Pons (tissue), 1 donor: ENCODE measurements at regions not wholly inside any gene's neighbourhood (a gene's known extent, or its start where the extent isn't known, plus 50 kb on each side); places are given as distances from the start of the nearest gene placed in this dataset.

Experiments
- DNase-seq: peaks from one replicate; pipeline ENCODE4 v3.0.0-alpha.2; 2016; ENCODE audit warnings: low spot score

DNA sequence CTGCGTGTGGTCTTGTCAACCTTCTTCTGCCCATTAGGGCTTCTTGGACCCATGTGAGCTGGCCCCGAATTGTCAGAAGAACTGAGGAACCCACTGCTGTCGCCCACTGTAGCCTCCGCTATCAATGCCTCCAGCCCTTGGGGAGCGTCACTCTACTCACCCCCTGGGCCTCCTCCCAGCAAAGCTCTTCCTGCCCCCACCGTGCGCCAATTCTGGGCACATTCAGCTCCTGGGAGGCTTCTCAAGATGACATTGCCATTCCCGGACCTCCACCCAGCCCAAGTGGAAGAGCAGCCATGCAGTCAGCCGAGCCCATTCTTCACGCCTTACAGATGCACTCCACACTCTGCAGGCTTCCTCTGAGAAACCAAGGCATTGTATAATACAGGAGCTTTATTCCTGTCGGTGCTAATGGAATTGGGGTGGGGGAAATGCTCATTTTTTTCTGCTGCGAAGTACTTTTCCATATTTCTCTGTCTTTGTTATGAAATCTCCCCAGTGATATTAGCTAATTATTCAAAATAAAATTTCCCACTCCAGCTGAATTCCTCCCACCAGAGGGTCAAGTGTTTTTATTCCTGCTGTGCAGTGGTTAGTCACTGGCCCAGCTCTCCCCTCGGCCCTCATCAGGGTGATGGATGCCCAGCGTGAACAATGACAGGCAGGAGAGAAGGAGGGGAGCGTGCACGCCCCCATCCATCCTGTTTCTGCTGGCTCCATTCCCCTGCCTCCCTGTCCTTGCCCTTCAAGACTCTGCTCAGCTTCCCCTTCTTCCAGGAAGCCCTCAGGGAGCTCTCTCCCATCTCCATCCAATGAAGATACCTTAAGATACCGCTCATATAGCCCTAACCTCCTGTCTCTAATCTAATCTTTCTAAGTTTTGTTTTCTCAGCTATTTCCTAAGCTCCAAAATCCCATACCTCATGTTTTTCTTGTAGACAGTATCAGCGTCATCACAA is 87.7 kb downstream of the C16orf95 start:
- no peak for DNase-seq

DNA sequence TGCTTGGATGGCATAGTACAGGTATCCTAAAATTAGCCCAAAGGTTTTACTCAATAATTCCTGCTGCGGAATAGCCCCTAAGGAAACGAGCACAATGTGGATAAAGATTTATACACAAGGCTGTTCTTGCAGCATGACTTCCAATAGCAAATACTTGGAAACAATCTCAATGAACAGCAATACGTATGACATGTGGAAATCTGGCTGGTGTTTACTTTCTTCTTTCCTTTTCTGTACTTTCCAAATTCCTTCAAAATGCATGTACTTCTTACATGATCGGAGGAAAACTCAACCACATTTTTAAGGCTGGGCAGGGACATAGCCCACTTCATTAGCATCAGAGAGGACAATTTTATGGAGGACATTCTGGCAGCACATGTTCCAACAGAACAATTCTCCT is 86.6 kb downstream of the C16orf95 start:
- no peak for DNase-seq

DNA sequence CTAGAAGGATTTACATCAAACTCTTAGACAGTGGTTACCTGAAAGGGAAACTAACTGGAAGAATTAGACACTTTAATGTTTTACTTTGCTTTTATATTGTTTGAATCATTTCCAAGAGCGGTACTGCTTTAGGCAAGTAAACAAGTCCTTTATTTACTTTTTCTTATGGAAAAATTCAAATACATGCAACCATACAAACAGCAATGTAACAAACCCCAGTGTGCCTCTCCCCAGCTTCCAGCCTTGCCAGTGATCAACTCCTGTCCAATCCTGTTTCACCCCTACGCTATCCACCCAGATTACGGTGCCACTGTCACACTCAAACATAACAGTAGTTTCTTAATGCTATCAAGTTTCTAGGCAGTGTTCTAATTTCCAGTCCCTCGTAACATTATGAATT is 85.9 kb downstream of the C16orf95 start:
- DNase-seq, result no peak

DNA sequence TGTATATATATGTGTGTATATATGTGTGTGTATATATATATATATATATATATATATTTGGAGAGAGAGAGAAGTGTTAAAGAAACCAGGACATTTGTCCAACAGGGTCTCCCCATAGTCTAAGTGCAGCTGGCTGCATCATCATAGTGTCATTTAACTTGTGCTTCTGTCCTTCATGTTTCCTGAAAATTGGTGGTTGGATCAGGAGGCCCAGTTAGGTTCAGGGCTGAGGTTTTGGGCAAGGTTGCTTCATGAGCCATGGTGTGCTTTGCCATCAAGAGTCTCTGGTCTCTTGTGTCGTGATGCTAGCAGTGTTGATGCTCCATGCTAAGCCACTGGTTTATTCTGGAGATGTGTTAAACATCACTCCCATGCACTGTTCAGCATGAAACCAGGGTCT is 85.3 kb downstream of the C16orf95 start:
- no peak for DNase-seq

DNA sequence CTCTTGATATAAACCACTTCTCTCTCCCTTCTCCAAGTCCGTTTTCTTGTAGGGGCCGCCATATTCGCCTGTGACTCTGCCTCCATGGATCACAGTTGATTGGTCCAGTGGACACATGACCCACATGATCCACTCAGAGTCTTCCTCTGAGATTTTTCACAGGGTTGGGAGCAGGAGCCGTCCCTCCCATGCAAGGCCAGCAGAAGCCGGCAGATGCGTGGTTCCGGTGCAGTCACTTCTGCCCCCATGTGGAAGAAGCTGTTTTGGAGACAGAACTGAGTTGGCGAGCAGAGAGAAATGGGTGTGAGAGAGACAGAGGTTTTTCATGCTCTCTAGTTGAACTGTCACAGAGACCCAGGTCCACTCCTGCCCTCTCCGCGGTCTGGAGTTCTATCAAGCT is 83.3 kb downstream of the C16orf95 start:
- no peak for DNase-seq

DNA sequence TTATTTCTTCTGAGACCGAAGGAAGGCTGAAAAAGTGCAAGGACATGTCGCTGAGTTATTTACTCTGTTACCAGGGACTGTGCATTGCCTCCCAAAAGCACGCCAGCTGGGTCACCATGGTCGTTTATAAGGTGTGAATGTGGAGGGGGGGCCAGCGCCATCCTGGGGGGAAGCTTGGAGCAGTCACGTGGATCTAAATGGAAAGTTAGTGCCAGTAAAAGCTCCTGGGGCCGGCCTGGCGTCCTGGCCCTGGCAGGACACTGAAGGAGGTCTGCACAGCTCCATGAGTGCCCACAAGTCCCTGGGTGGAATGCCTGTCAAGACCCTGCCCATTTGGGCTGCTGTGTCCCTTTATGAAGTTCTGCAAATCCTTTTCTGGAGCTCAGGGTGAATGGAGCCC is 82.6 kb downstream of the C16orf95 start:
- no peak for DNase-seq

DNA sequence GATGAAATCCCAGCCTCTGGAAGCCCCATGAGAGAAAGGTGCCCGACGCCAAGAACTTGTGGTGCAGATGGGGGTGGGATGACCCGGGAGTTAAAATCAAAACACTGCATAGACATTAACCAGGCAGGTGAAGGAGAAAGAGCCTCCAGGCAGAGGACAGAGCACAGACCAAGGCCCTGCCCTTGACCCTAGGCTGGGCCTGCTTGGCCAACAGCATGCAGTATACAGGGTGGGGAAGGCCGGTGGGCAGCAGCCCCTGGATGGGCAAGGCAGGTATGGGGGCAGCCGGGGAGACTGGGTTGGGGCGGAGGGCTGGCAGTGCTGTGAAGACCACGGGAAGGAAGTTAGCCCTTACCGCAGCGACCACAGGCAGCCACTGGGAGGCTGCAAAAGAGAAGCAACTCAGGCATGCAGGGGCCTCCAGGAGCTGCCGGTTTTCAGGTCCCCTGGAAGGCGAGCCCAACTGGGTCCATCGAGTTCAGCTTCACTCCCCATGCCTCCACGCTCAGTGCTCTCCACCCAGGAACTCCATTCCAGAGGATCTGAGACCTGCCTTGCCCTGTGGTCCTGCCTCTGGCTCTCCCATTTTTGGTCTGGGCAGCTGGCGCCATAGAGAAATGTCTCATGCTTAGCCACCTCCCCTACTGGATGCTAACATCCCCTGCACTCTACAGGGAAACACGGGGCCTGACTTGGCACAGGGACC is 81.2 kb downstream of the C16orf95 start:
- DNase-seq, result no peak

DNA sequence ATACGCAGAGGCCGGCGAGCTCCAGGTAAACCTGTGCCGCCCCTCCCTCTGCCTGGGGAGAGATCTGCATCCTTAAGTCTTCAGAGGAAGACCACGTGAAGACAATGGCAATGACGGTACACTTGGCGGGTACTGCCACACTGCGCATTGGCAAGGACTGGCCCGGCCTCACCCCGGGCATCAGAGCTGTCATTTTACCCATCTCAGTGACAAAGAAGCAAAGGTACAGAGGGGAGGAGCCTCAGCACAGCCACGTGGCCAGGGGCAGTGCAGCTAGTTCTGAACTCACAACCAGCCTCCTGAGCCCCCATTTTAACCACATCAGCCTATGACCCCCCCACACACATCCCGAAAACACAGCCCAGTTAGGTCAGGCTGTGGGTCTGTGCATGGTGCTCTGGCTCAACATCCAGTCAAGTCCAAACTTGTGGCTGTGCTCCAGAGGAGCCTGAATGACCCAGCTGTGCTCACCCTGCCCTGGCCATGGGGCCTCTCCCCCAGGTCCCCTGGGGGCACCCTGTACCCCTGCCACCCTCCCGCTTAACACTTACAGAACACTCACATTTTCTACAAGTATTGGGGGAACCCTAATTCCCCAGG is 80.6 kb downstream of the C16orf95 start:
- DNase-seq, result no peak

DNA sequence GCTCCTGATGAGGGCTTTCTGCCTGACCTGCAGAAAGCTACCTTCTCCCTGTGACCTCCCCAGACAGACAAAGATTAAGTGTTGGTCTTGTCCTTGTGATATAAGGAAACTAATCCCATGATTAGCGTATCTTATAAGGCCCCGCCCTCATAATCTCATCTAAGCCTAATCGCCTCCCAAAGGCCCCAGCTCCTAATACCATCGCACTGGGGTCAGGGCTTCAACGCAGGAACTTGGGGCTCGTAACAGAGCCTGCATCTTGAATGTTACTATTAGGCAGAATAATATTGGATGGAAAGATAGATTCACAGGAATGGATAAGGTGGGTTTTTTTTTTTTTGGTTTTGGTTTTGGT is 78.9 kb downstream of the C16orf95 start:
- DNase-seq, result no peak

DNA sequence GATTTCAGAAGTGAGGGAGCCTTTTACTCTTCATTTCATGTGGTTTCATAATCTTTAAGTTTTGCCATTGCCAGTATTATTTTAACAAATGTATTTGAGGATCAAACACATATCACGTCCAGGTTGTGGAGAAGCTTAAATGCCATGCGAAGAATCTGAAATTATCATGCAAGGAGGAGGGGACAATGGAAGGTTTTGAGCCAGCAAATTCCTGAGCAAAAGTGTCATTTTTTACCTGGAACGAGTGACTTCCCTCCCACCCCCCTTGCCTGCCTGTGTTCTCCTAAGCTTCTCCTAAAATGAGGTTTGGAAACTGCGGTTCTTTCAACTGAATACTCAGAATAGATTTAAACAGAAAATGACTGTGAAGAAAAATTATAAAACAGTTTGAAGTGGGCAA is 77.6 kb downstream of the C16orf95 start:
- DNase-seq, result no peak

DNA sequence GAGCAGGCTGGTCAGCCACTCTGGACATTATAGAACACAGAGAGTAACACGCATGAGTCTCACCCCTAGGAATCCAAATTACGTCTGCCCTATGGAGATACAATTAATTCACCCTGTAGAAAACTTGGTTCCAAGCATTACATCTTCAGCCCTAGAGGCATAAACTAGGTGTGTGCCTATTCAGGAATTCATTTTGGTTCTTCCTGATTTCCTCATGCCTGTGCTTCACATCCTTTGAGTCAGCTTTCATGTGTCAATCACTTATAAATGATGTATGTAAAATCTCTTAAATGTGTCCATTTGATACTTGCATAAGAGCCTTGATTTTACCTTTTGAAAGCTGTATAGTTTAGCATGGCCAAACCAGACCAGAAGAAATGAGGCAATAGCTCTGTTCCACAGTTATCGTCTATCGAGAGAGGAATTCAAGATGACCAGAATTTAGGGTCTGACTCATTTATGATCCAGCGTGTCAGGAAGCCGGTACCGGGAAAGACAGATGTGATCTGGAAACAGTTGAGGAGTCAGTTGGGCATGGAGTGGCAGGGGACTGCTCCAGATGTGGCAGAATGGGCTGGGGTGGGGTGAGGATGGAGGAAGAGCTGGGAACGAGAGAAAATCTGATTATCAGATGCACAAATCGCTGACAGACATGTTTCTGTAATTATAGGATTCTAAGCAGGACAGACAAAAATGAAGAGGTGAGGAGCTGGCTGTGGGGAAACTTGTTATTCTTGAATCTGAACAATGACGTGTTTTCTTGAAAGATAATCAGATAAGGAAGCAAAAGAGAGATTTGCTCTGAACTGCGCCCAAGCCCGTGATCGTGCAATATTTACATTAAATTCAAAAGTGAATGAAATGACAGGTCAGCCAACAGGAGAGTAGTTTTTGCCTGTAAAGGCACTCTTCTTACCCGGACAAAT is 76.7 kb downstream of the C16orf95 start:
- no peak for DNase-seq

DNA sequence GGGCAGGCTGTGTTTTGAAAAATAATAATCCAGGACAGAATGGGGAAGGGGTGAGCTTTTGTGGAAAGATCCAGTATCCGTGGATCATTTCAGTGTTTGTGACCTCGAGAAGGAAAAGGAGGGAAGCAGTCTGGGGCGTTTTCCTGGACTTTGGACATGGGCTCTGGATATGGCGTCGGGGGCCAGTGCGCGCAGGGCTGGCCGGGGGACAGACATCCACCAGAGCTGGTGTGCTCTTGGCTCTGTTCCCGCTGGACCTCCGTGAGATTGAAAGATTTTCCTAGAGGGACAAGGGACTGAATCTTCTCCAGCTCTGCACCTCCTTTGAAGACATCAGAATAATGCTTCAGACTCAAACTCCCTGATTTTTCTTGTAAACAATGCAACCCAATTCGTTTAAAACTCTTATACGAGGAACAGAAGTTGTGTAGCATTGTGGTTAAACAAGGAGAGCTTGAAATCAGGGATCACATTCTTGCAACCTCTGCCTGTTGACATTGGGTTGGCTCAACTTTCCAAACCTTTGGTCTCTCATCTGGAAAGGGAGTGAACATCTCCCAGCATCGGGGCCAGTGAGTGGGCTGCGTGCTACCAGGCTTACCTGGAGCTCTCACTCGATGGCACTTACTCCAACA is 75.9 kb downstream of the C16orf95 start:
- DNase-seq, result no peak

DNA sequence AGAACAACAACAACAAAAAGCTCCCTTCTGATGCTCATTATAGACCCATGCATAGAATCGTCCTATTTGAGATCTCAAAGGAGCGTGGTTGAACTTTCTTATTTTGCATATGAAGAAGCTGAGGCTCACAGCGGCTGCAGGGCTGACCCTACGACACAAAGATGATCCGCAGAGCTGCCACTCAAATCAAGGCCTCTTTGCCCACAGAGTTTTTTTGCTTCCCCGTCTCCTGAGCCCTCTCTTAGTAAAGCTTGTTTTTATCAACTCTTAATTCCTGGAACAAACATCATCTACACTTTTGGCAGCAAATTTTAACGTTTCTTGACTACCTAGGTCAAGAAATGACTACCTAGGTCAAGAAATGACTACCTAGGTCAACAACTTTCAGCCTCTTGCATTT is 73.7 kb downstream of the C16orf95 start:
- DNase-seq, result no peak

DNA sequence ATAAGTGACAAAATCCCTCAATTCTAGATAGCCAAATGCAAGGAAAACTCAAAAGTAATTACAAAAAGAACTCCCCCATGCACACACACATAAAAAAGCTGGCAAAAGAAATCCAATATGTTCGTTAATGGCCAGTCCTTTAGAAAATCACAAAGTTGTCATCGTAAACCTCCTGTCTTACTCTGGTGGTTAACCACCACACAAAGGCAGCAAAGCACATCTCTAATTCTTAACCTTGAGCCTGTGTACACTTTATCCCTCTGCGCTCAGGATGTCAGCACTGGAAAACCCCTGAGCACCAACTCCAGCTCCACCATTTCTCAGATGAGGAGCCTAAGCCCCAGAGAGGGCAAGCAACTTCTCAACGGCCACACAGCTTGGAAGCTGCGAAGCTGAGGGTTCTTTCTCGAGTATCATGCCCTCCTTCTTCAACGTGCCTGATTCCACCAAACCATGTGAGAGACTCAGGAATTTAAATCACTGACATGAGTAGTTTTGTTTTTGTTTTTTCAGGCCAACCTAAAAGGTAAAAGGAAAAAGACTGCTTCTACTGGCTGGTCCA is 72.5 kb downstream of the C16orf95 start:
- DNase-seq, result no peak

DNA sequence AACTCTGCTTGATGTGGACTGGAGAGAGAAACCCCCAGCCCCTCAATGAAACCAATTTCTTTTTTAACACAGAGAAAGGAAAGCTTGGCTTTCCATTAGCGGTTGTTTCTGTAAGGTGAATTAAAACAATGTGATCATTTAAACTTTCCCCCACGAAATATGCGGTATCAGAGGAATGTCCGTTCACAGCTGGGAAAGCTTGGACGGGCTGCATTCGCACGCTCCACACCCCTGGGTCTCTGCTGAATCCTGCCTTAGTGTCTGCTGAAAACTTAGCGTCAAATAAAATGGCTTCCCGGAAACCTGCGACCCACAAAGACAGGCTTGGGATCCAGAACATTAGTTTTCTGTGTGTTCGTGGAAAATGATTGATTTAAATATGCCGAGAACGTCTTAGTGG is 71.7 kb downstream of the C16orf95 start:
- no peak for DNase-seq

DNA sequence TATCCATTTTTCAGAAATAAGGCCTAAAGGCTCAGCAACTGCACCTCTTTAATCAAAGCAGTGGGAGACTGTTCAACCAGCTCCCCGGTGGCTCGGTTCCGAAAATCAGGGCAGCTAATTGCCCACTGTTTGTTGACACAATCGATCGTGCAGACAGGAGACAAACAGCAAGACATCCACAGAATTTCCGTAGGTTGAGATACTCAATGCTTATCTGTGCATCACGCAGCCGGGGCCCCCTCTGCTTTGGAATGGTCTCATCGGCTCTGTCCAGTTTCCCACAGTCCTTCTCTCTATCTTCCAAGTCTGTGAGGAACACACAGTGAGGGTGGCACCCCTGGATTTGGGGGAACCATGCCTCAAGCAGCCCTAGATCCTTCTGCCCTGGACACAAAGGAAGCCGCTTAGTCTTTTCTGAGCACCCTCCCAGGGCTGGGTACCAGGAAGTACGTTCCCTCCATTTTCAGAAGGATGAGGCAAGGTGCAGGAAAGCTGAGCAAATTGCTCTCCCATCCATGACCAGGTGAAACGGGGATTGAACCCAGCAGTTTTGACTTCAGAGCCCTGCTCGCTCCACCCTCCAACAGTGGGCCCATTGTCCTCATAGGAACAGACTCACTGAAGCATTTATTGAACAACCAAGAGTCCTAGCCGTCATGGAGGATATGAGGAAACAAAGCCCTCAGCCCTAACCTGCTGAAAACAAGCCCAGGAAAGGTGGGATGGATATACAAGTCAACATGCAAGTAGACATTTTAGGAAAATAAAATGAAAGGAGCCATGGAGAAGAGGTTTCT is 70.7 kb downstream of the C16orf95 start:
- no peak for DNase-seq

DNA sequence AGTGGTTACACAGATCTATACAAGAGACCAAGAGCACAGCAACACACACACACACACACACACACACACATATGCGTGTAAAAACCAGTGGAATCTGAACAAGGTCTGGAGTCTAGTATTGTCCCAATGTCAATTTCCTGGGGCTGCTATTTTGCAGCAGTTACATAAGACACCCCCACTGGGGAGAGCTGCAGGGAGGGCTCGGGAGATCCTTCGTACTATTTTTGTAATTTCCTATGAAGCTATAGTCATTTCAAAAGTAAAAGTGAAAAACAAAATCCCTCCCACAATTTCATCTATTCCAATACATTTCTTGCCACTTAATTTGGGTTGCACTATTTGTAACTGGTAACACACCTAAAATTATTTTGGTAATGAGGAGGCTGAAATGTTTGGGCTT is 68.5 kb downstream of the C16orf95 start:
- no peak for DNase-seq

DNA sequence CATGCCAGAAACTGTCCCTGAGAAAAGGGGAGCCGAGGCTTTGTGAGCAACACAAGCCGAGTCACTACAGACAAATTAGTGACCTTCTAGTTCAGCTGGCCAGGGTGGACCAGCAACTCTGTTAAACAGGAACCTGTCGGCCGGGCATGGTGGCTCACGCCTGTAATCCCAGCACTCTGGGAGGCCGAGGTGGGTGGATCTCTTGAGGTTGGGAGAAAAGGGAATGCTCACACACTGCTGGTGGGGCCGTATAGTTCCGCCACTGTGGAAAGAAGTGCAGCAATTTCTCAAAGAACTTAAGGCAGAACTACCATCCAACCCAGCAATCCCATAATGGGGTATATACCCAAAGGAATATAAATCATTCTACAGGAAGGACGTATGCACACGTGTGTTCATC is 67.8 kb downstream of the C16orf95 start:
- DNase-seq, result no peak

DNA sequence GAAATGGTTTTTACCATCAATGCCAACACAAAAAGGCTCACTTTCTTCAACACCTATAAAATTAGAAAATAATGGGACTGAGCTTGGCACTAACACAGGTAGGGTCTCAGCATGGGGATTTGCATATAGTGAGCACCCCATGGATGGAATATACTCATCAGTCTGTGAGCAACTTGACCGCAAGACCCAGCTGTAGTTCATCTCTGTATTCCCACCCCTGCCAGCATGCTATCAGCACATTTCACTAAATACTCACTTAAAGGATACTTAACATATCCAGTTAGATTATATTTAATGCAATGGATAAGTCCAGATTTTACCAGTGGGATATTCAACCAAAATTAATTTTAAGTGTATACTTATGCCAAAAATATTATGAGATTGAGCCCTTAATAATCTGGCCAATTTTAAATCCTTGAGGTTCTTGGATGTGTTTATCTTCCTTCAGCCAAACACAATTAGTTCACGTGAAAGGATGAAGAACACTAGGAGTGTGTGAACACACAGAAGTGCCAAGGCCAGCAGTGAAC is 66.7 kb downstream of the C16orf95 start:
- DNase-seq, result no peak
